Activated naive CD4-positive, alpha-beta T cell treated with anti-CD3 and anti-CD28 coated beads, Interleukin-2, amount 50 U/mL, for 72 hours (primary cell): ENCODE measurements at regions not wholly inside any gene's neighbourhood (a gene's known extent, or its start where the extent isn't known, plus 50 kb on each side); places are given as distances from the start of the nearest gene placed in this dataset.

Source experiments
- ATAC-seq, 2 donors: fragments of 150-1000 bp; cut with Tn5 transposase; 2 replicates each; pipeline ENCODE4 v1.10.0; 2021; ENCODE audit warnings: mild to moderate bottlenecking in 2 of 2, moderate library complexity in 2 of 2
- DNase-seq, 2 donors: peaks; one replicate each; pipeline ENCODE4 v3.0.0; 2021 to 2022; ENCODE audit warnings: low spot score in 2 of 2
- H3K27ac Mint-ChIP-seq, 2 donors: one replicate each; pipeline ENCODE4 v1.8.0; 2022; ENCODE audit warnings: mild to moderate bottlenecking in 2 of 2, mixed read lengths in 2 of 2
- H3K36me3 Mint-ChIP-seq, 2 donors: one replicate each; pipeline ENCODE4 v1.8.0; 2022; ENCODE audit warnings: mixed read lengths in 2 of 2
- H3K9me3 Mint-ChIP-seq, 2 donors: one replicate each; pipeline ENCODE4 v1.8.0; 2022; ENCODE audit warnings: mixed read lengths in 2 of 2

- DNase-seq (peak; percentile 35 to 64), ATAC-seq (peak; percentile 76 to 89)
- Mint-ChIP-seq H3K9me3 (no peaks in the 10 kb centered on the region), H3K27ac (no peak overlapping the region), H3K36me3 (no peaks in the 10 kb centered on the region)
Observed at GRCh38 chr9:89234205-89235067, 55.8 kb upstream of the SHC3 start.

- Mint-ChIP-seq H3K36me3 (peaks cover 0 to 6% of the 10 kb centered on the region in 2 donors), H3K9me3 (no peaks in the 10 kb centered on the region), H3K27ac (no peak overlapping the region)
- DNase-seq (no peak), ATAC-seq (no peak)
Observed at GRCh38 chr9:89236955-89237573, 58.4 kb upstream of the SHC3 start.

- DNase-seq (no peak), ATAC-seq (no peak)
- H3K27ac Mint-ChIP-seq, result no peak overlapping the region
- H3K9me3 Mint-ChIP-seq, result no peaks in the 10 kb centered on the region
- peaks cover 0 to 6% of the 10 kb centered on the region in 2 donors for H3K36me3 Mint-ChIP-seq
Observed at GRCh38 chr9:89238424-89238823, 59.8 kb upstream of the SHC3 start.

- H3K27ac Mint-ChIP-seq, result no peak overlapping the region
- ATAC-seq, result no peak
- peaks cover 0 to 6% of the 10 kb centered on the region in 2 donors for H3K36me3 Mint-ChIP-seq
- DNase-seq, result no peak
- H3K9me3 Mint-ChIP-seq, result no peaks in the 10 kb centered on the region
Observed at GRCh38 chr9:89243296-89244061, 64.9 kb upstream of the SHC3 start.

GRCh38 chr9:89246840-89247239, 64.2 kb upstream of the CKS2 start:
- Mint-ChIP-seq H3K27ac (no peak overlapping the region), H3K9me3 (no peaks in the 10 kb centered on the region), H3K36me3 (no peaks in the 10 kb centered on the region)
- ATAC-seq (no peak), DNase-seq (no peak)

- Mint-ChIP-seq H3K36me3 (no peaks in the 10 kb centered on the region), H3K27ac (no peak overlapping the region), H3K9me3 (no peaks in the 10 kb centered on the region)
- no peak for ATAC-seq
- no peak for DNase-seq
Observed at GRCh38 chr9:89247431-89248353, 63.3 kb upstream of the CKS2 start.

- ATAC-seq, result no peak
- Mint-ChIP-seq H3K9me3 (no peaks in the 10 kb centered on the region), H3K27ac (no peak overlapping the region)
Observed at GRCh38 chr9:89249001-89249400, 62.0 kb upstream of the CKS2 start.

GRCh38 chr9:89252651-89253267, 58.2 kb upstream of the CKS2 start:
- no peaks in the 10 kb centered on the region for H3K9me3 Mint-ChIP-seq
- no peak for ATAC-seq
- DNase-seq, result no peak
- no peak overlapping the region for H3K27ac Mint-ChIP-seq
- no peaks in the 10 kb centered on the region for H3K36me3 Mint-ChIP-seq

More at GRCh38 chr9:89249001-89249400, 62.0 kb upstream of the CKS2 start:
- no peaks in the 10 kb centered on the region for H3K36me3 Mint-ChIP-seq
- no peak for DNase-seq

GRCh38 chr9:89254058-89254772, 56.8 kb upstream of the CKS2 start:
- Mint-ChIP-seq H3K36me3 (no peaks in the 10 kb centered on the region), H3K9me3 (no peaks in the 10 kb centered on the region), H3K27ac (no peak overlapping the region)
- no peak for DNase-seq
- no peak for ATAC-seq

- no peak for ATAC-seq
- DNase-seq, result no peak
- Mint-ChIP-seq H3K27ac (no peak overlapping the region), H3K9me3 (no peaks in the 10 kb centered on the region), H3K36me3 (no peaks in the 10 kb centered on the region)
Observed at GRCh38 chr9:89254773-89255125, 56.2 kb upstream of the CKS2 start.

GRCh38 chr9:89256225-89256624, 54.8 kb upstream of the CKS2 start:
- no peak overlapping the region for H3K27ac Mint-ChIP-seq
- no peak for DNase-seq
- H3K36me3 Mint-ChIP-seq, result no peaks in the 10 kb centered on the region
- no peak for ATAC-seq
- no peaks in the 10 kb centered on the region for H3K9me3 Mint-ChIP-seq

GRCh38 chr9:89256642-89257041, 54.4 kb upstream of the CKS2 start:
- Mint-ChIP-seq H3K27ac (no peak overlapping the region), H3K9me3 (no peaks in the 10 kb centered on the region), H3K36me3 (no peaks in the 10 kb centered on the region)
- no peak for ATAC-seq
- no peak for DNase-seq

GRCh38 chr9:89260525-89260924, 50.5 kb upstream of the CKS2 start:
- no peak for DNase-seq
- Mint-ChIP-seq H3K27ac (no peak overlapping the region), H3K36me3 (no peaks in the 10 kb centered on the region), H3K9me3 (no peaks in the 10 kb centered on the region)
- no peak for ATAC-seq
